Esophagus muscularis mucosa (tissue), 4 donors: ENCODE measurements at regions not wholly inside any gene's neighbourhood (a gene's known extent, or its start where the extent isn't known, plus 50 kb on each side); places are given as distances from the start of the nearest gene placed in this dataset.

Experiments used
- EP300 ChIP-seq: sonication (generic); formaldehyde crosslinking; IDR thresholded peaks from one replicate; pipeline ENCODE4 v1.6.1; 2017; ENCODE audit warnings: antibody characterized with exemption
- POLR2A ChIP-seq: fragments of 450-650 bp; IDR thresholded peaks from one replicate; pipeline ENCODE4 v1.6.1; 2017; ENCODE audit warnings: antibody characterized with exemption, moderate library complexity, mild to moderate bottlenecking, low read depth
- POLR2AphosphoS5 ChIP-seq, 2 donors: sonication (generic); formaldehyde crosslinking; IDR thresholded peaks; one replicate each; pipeline ENCODE4 v1.6.1; 2017; ENCODE audit warnings: antibody characterized with exemption in 2 of 2
- TF ChIP-seq, protein P1 (sequence below), 3 experiments: fragments of 200-600 bp in 2 of 3; fragments of 450-650 bp in 1 of 3; sonication (generic) in 2 of 3; IDR thresholded peaks; one replicate each; pipeline ENCODE4 v1.5.1; 2017 to 2019; ENCODE audit warnings: antibody characterized with exemption in 3 of 3, mild to moderate bottlenecking in 2 of 3, moderate library complexity in 1 of 3

DNA sequence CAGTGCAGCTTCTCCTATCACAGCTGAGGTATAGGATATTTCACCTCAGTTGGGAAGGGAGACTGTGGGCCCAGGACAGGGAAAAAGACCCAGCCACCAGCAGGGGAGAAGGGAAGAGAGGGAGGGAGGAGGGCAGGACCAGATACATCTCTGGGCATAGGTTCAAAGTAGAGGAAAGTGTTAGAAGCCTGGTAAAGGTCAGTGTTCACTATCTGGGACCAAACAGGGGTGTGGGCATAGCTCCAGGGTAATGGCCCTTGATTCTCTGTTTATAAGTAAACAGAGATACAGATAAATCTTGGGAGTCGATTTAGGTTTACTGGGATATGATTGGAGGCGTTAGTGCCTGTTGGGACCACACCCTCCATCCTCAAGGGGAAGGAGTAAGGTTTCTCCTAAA lies 266.2 kb downstream of the LRFN2 start:
- no peak for TF ChIP-seq POLR2A
- TF ChIP-seq, protein P1, sequence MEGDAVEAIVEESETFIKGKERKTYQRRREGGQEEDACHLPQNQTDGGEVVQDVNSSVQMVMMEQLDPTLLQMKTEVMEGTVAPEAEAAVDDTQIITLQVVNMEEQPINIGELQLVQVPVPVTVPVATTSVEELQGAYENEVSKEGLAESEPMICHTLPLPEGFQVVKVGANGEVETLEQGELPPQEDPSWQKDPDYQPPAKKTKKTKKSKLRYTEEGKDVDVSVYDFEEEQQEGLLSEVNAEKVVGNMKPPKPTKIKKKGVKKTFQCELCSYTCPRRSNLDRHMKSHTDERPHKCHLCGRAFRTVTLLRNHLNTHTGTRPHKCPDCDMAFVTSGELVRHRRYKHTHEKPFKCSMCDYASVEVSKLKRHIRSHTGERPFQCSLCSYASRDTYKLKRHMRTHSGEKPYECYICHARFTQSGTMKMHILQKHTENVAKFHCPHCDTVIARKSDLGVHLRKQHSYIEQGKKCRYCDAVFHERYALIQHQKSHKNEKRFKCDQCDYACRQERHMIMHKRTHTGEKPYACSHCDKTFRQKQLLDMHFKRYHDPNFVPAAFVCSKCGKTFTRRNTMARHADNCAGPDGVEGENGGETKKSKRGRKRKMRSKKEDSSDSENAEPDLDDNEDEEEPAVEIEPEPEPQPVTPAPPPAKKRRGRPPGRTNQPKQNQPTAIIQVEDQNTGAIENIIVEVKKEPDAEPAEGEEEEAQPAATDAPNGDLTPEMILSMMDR (IDR thresholded peaks at IDR 0.05), result no peak
- no peak for TF ChIP-seq POLR2AphosphoS5 (IDR thresholded peaks at IDR 0.05)
- no peak for TF ChIP-seq EP300
